ENCODE measurements at regions not wholly inside any gene's neighbourhood (a gene's known extent, or its start where the extent isn't known, plus 50 kb on each side); places are given as distances from the start of the nearest gene placed in this dataset.

DNA sequence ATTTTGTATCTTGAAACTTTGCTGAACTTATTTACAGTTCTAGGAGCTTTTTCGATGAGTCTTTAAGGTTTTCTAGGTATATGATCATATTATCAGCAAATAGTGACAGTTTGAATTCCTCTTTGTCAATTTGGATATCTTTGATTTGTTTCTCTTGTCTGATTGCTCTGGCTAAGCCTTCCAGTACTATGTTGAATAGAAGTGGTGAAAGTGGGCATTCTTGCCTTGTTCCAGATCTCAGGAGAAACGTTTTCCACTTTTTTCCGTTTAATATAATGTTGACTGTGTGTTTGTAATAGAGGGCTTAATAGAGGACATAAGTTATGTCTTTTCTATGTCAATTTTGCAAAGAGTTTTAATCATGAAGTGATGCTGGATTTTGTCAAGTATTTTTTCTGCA is 124.3 kb downstream of the ZNF280B start:
- Histone ChIP-seq H3K4me3 (no peak overlapping the region), H3K27ac (no peak overlapping the region), H3K4me1 (replicated peaks in 1 of 2) (no peaks in the 10 kb centered on the region), H3K27me3 (no peaks in the 10 kb centered on the region), H3K9me3 (replicated peaks in 1 of 3) (no peaks in the 10 kb centered on the region), H3K36me3 (replicated peaks in 1 of 2) (no peaks in the 10 kb centered on the region)
- intact Hi-C loops (cut with DNase I) = no loop called here
- no peak for DNase-seq
- TF ChIP-seq POLR2A (IDR thresholded peaks at IDR 0.05) = no peak
- TF ChIP-seq CTCF (IDR thresholded peaks at IDR 0.05) = no peak
- 26 to 45% (median 38%) methylated on average over 3 of the region's 3 CpGs for WGBS, 4 donors

- no peaks in the 10 kb centered on the region for H3K27me3 ChIP-seq
- TF ChIP-seq CTCF (IDR thresholded peaks at IDR 0.05) = no peak
- no peak for TF ChIP-seq POLR2A (IDR thresholded peaks at IDR 0.05)
- WGBS, 4 donors = 54 to 67% (median 61%) methylated on average over 2 of the region's 2 CpGs
- H3K4me1 ChIP-seq (replicated peaks in 1 of 2) = no peaks in the 10 kb centered on the region
- H3K36me3 ChIP-seq (replicated peaks in 1 of 2) = no peaks in the 10 kb centered on the region
- H3K4me3 ChIP-seq = no peak overlapping the region
- H3K27ac ChIP-seq = no peak overlapping the region
- intact Hi-C loops (cut with DNase I) = no loop called here
- H3K9me3 ChIP-seq (replicated peaks in 1 of 3) = no peaks in the 10 kb centered on the region
- no peak for DNase-seq
These were observed 123.8 kb downstream of the ZNF280B start for GRCh38 chr22:22384668-22385244.

- no peak for DNase-seq
- Histone ChIP-seq H3K27ac (no peak overlapping the region), H3K27me3 (no peaks in the 10 kb centered on the region), H3K4me1 (replicated peaks in 1 of 2) (no peaks in the 10 kb centered on the region), H3K4me3 (no peak overlapping the region), H3K36me3 (replicated peaks in 1 of 2) (no peaks in the 10 kb centered on the region), H3K9me3 (replicated peaks in 1 of 3) (no peaks in the 10 kb centered on the region)
- 54 to 68% (median 62%) methylated on average over 10 of the region's 10 CpGs for WGBS, 4 donors
- intact Hi-C loops (cut with DNase I) = no loop called here
- TF ChIP-seq CTCF (IDR thresholded peaks at IDR 0.05) = no peak
- TF ChIP-seq POLR2A (IDR thresholded peaks at IDR 0.05) = no peak
These were observed 121.7 kb downstream of the ZNF280B start for GRCh38 chr22:22386602-22387385.

DNA sequence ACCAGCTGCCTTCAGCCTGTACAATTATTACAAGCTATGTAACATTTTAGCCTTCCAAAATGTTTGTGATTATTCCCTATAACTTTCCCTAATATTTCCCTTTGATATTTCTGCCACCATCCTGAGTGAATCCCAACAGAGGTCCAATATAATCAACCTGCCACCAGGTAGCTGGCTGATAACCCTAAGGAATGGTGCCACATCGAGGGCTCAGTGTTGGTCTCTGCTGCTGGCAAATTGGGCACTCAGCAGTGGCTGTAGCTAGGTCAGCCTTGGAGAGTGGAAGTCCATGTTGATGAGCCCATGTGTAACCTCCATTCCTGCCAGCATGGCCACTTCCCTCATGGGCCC is 121.2 kb downstream of the ZNF280B start:
- H3K36me3 ChIP-seq (replicated peaks in 1 of 2) = no peaks in the 10 kb centered on the region
- intact Hi-C loops (cut with DNase I) = no loop called here
- no peaks in the 10 kb centered on the region for H3K9me3 ChIP-seq (replicated peaks in 1 of 3)
- H3K27ac ChIP-seq = no peak overlapping the region
- TF ChIP-seq CTCF (IDR thresholded peaks at IDR 0.05) = no peak
- TF ChIP-seq POLR2A (IDR thresholded peaks at IDR 0.05) = no peak
- DNase-seq = no peak
- H3K4me1 ChIP-seq (replicated peaks in 1 of 2) = no peaks in the 10 kb centered on the region
- no peak overlapping the region for H3K4me3 ChIP-seq
- WGBS, 4 donors = 0 to 66% (median 0%) methylated on average over 1 of the region's 1 CpG
- no peaks in the 10 kb centered on the region for H3K27me3 ChIP-seq

All from adrenal gland (tissue), 9 donors.